OCI-LY3 (cell line): ENCODE measurements at regions not wholly inside any gene's neighbourhood (a gene's known extent, or its start where the extent isn't known, plus 50 kb on each side); places are given as distances from the start of the nearest gene placed in this dataset.

Experiments
- EZH2phosphoT487 ChIP-seq: fragments of 200-600 bp; shearing (Covaris generic); IDR thresholded peaks from 2 replicates; pipeline ENCODE4 v1.6.1; 2018; ENCODE audit warnings: antibody characterized with exemption, mixed run types, low read depth
- TF ChIP-seq, protein P1 (sequence below): fragments of 200-600, 300-600 bp; sonication (generic); IDR thresholded peaks from 2 replicates; pipeline ENCODE4 v1.5.1; 2014; ENCODE audit warnings: antibody characterized with exemption, low read length, low read depth

DNA sequence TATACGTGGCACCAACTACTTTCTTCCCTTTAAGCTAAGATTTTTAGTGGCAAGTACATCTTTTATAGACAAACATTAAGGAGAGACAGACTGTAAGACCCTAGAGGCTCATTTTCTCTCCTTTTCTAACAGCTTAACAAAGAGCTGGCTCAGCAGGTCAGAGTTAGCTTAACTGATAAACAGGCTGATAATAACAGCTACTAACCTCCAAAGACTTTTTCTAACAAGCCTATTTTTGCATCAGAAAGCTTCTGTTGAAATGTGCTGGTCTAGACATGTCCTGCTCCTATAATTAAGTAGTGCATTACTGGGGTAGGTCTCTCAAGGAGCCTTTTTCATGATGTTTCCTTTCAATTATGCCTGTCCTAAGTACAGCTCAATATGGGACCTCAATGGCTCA is 238.2 kb upstream of the FAM3C start:
- TF ChIP-seq, protein P1, sequence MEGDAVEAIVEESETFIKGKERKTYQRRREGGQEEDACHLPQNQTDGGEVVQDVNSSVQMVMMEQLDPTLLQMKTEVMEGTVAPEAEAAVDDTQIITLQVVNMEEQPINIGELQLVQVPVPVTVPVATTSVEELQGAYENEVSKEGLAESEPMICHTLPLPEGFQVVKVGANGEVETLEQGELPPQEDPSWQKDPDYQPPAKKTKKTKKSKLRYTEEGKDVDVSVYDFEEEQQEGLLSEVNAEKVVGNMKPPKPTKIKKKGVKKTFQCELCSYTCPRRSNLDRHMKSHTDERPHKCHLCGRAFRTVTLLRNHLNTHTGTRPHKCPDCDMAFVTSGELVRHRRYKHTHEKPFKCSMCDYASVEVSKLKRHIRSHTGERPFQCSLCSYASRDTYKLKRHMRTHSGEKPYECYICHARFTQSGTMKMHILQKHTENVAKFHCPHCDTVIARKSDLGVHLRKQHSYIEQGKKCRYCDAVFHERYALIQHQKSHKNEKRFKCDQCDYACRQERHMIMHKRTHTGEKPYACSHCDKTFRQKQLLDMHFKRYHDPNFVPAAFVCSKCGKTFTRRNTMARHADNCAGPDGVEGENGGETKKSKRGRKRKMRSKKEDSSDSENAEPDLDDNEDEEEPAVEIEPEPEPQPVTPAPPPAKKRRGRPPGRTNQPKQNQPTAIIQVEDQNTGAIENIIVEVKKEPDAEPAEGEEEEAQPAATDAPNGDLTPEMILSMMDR, result no peak
- TF ChIP-seq EZH2phosphoT487, result no peak
